HUES64 (cell line): ENCODE measurements at regions not wholly inside any gene's neighbourhood (a gene's known extent, or its start where the extent isn't known, plus 50 kb on each side); places are given as distances from the start of the nearest gene placed in this dataset.

Experiments used
- H3K27ac ChIP-seq: 2 replicates; pipeline ENCODE4 v1.7.0; 2013; ENCODE audit warnings: low read depth, low read length, inconsistent platforms
- H3K27me3 ChIP-seq: 2 replicates; pipeline ENCODE4 v1.6.1; 2013; ENCODE audit warnings: mild to moderate bottlenecking, low read length; ENCODE audit not compliant: insufficient read depth
- H3K36me3 ChIP-seq: 2 replicates; pipeline ENCODE4 v1.6.1; 2013; ENCODE audit warnings: mild to moderate bottlenecking, low read length; ENCODE audit not compliant: insufficient read depth
- H3K4me1 ChIP-seq: 2 replicates; pipeline ENCODE4 v1.6.1; 2013; ENCODE audit warnings: mild to moderate bottlenecking, low read length, moderate library complexity; ENCODE audit not compliant: insufficient read depth
- H3K4me3 ChIP-seq: 2 replicates; pipeline ENCODE4 v1.5.1; 2013; ENCODE audit warnings: mild to moderate bottlenecking, low read length, moderate library complexity
- H3K9ac ChIP-seq: 2 replicates; pipeline ENCODE4 v1.6.1; 2013; ENCODE audit warnings: mild to moderate bottlenecking, low read depth, low read length
- H3K9me3 ChIP-seq: 2 replicates; pipeline ENCODE4 v1.6.1; 2013; ENCODE audit warnings: low read depth, low read length; ENCODE audit not compliant: insufficient read depth
- WGBS: fragments of 150-250, 120-280 bp; methylation state at CpG from one replicate; pipeline ENCODE4 v1.1.7; 2013; ENCODE audit warnings: missing lambda C conversion rate; 5-methylcytosine and 5-hydroxymethylcytosine counted together

- Histone ChIP-seq H3K9me3 (peaks cover 12% of the 10 kb centered on the region), H3K36me3 (no peaks in the 10 kb centered on the region), H3K4me3 (no peak overlapping the region), H3K27ac (no peak overlapping the region), H3K9ac (no peak overlapping the region), H3K4me1 (no peaks in the 10 kb centered on the region), H3K27me3 (no peaks in the 10 kb centered on the region)
- WGBS, result 92% methylated on average over 5 of the region's 5 CpGs
Observed at GRCh38 chr13:103568314-103568713, 502.1 kb upstream of the SLC10A2 start.

DNA sequence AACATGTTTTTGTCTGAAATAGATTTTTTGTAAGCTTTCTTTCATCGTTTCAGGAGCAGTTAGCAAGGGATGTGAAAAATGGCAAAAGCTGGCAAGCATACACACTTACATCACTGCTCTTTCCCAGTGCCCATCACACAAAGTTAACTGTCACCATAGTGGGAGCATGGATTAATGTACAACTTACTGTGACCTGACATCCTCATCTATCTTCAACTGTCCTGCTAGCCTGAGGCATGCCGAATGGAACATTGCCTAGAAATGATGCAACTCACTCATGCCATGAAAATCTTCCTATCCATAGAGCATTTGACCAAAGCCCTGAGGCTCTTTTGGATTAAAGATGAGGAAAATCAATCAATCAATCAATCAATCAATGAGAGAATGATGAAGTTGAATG lies 491.7 kb upstream of the SLC10A2 start:
- H3K27me3 ChIP-seq, result no peaks in the 10 kb centered on the region
- no peaks in the 10 kb centered on the region for H3K36me3 ChIP-seq
- no peak overlapping the region for H3K9ac ChIP-seq
- no peaks in the 10 kb centered on the region for H3K9me3 ChIP-seq
- no peak overlapping the region for H3K4me3 ChIP-seq
- H3K27ac ChIP-seq, result no peak overlapping the region
- 89% methylated on average over 2 of the region's 2 CpGs for WGBS
- no peaks in the 10 kb centered on the region for H3K4me1 ChIP-seq

DNA sequence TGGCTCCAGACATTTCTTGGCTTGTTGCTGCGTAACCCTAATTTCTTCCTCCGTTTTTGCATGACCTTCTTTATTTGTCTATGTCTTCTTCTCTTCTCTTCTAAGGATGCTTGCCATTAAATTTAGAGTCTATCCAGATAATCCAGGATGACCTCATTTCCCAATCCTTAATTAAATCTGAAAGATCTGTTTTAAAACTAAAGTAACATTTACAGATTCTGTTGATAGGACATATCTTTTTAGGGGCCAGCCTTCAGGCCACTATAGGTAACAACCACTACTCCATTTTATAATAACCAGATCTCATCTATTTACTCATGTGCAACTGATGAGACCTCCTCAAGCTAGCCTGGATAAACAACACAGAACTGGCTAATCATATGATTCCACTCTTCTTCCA lies 490.5 kb upstream of the SLC10A2 start:
- H3K27ac ChIP-seq, result no peak overlapping the region
- no peaks in the 10 kb centered on the region for H3K9me3 ChIP-seq
- no peaks in the 10 kb centered on the region for H3K36me3 ChIP-seq
- H3K4me1 ChIP-seq, result no peaks in the 10 kb centered on the region
- no peak overlapping the region for H3K4me3 ChIP-seq
- no peaks in the 10 kb centered on the region for H3K27me3 ChIP-seq
- 98% methylated on average over 2 of the region's 2 CpGs for WGBS
- no peak overlapping the region for H3K9ac ChIP-seq

- no peaks in the 10 kb centered on the region for H3K27me3 ChIP-seq
- no peak overlapping the region for H3K27ac ChIP-seq
- no peaks in the 10 kb centered on the region for H3K36me3 ChIP-seq
- no peak overlapping the region for H3K9ac ChIP-seq
- no peaks in the 10 kb centered on the region for H3K4me1 ChIP-seq
- H3K9me3 ChIP-seq, result peaks cover 21% of the 10 kb centered on the region
- H3K4me3 ChIP-seq, result no peak overlapping the region
- WGBS, result 62% methylated on average over 3 of the region's 3 CpGs
Observed at GRCh38 chr13:103547914-103548313, 481.7 kb upstream of the SLC10A2 start.

DNA sequence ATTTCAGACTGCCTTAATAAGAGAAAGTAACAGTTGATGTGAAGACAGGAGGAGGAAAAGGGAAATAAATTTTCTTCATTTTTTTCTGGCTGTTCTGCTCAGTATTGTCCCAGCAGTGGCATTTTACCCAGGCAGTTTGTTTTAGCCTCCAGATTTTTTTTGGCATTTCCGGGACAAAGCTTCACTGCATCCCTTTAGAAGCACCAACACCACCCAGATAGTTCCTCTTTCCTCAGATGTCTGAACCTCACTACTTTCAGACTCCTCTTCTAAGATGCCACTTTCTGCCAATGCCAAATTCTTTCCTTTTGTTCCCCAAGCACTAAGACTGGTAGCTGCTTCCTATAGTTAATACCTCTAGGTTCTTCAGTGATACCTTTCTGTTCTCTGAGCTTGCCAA lies 480.1 kb upstream of the SLC10A2 start:
- WGBS, result 94% methylated on average over 1 of the region's 1 CpG
- peaks cover 24% of the 10 kb centered on the region for H3K9me3 ChIP-seq

GRCh38 chr13:103542648-103543047 lies 476.4 kb upstream of the SLC10A2 start:
- Histone ChIP-seq H3K4me1 (no peaks in the 10 kb centered on the region), H3K9me3 (peaks cover 24% of the 10 kb centered on the region), H3K4me3 (no peak overlapping the region), H3K36me3 (no peaks in the 10 kb centered on the region), H3K27ac (no peak overlapping the region), H3K27me3 (no peaks in the 10 kb centered on the region), H3K9ac (no peak overlapping the region)
- 25% methylated on average over 1 of the region's 1 CpG for WGBS

More for the DNA sequence above, 480.1 kb upstream of the SLC10A2 start:
- Histone ChIP-seq H3K27me3 (no peaks in the 10 kb centered on the region), H3K27ac (no peak overlapping the region), H3K4me1 (no peaks in the 10 kb centered on the region), H3K4me3 (no peak overlapping the region), H3K9ac (no peak overlapping the region), H3K36me3 (no peaks in the 10 kb centered on the region)

- Histone ChIP-seq H3K9ac (no peak overlapping the region), H3K27me3 (no peaks in the 10 kb centered on the region), H3K27ac (no peak overlapping the region), H3K4me1 (no peaks in the 10 kb centered on the region; the same call in 1 of the 2 replicates), H3K4me3 (no peak overlapping the region), H3K36me3 (no peaks in the 10 kb centered on the region), H3K9me3 (peaks cover 24% of the 10 kb centered on the region)
- no CpG with 5 or more reads among the region's 1 CpG for WGBS
Observed at GRCh38 chr13:103540382-103540765, 474.2 kb upstream of the SLC10A2 start.

DNA sequence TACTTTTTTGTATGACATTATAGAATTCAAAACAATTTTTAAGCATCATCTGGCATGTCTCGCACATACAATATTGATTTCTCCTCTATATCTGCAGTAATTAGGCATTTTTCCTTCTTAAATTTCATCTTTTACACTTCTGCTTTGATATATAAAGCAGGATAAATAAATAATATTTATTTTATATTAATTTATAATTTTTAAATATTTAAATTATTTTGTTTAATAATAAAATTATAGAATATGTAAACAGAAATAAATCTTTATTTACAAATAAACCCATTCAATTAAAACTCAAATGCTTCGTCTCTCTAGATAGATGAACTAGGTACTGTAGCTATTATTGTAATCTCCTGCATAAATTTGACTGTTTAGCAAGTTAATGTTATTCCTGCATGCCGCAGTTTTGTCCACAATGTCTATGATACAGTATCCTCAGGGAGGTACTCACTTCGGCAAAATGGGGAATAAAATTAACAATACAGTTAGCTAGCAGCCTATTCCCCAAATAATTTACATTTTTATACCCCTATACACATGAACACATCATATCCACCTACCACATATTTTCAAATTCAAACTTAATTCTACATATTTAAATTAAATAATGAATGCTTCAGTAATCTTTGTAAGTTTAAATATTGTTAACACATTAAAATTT lies 473.6 kb upstream of the SLC10A2 start:
- Histone ChIP-seq H3K9ac (no peak overlapping the region), H3K4me1 (no peaks in the 10 kb centered on the region; the same call in 1 of the 2 replicates), H3K36me3 (no peaks in the 10 kb centered on the region), H3K9me3 (peaks cover 21% of the 10 kb centered on the region), H3K27me3 (no peaks in the 10 kb centered on the region), H3K4me3 (no peak overlapping the region), H3K27ac (no peak overlapping the region)
- WGBS, result 97% methylated on average over 4 of the region's 4 CpGs

GRCh38 chr13:103539265-103539664 lies 473.0 kb upstream of the SLC10A2 start:
- no peak overlapping the region for H3K4me3 ChIP-seq
- no peak overlapping the region for H3K9ac ChIP-seq
- WGBS, result 63% methylated on average over 3 of the region's 3 CpGs
- no peaks in the 10 kb centered on the region for H3K36me3 ChIP-seq
- no peaks in the 10 kb centered on the region; the same call in 1 of the 2 replicates for H3K4me1 ChIP-seq
- no peaks in the 10 kb centered on the region for H3K27me3 ChIP-seq
- peaks cover 15% of the 10 kb centered on the region; the same call in 1 of the 2 replicates for H3K9me3 ChIP-seq
- no peak overlapping the region for H3K27ac ChIP-seq

DNA sequence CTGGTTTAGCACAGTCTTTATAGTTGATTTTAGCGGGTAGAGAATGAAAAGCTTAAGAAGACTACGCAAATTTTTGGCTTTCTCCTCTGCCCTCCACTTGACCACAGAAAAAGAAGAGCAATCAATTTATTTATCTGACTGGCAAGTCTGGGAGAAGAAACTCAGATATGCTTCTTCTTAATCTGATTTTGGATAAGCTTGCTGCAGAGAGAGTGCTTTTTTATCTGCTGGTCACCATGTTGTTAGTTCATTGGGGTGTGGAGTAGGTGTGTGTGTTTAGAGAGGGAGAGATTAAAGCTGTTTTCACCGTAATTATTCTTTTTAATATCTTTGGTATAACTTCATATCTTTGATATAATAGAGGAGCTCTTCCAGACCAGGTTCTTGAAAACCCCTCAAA lies 471.4 kb upstream of the SLC10A2 start:
- no peaks in the 10 kb centered on the region for H3K36me3 ChIP-seq
- peaks cover under 1% of the 10 kb centered on the region; the same call in 1 of the 2 replicates for H3K9me3 ChIP-seq
- no peaks in the 10 kb centered on the region; the same call in 1 of the 2 replicates for H3K4me1 ChIP-seq
- no peak overlapping the region for H3K9ac ChIP-seq
- 100% methylated on average over 2 of the region's 3 CpGs for WGBS
- no peak overlapping the region for H3K4me3 ChIP-seq
- no peaks in the 10 kb centered on the region for H3K27me3 ChIP-seq
- no peak overlapping the region for H3K27ac ChIP-seq

GRCh38 chr13:103531278-103531677 lies 465.1 kb upstream of the SLC10A2 start:
- Histone ChIP-seq H3K9ac (no peak overlapping the region), H3K27me3 (no peaks in the 10 kb centered on the region), H3K4me1 (no peaks in the 10 kb centered on the region), H3K9me3 (no peaks in the 10 kb centered on the region), H3K36me3 (no peaks in the 10 kb centered on the region), H3K4me3 (no peak overlapping the region), H3K27ac (no peak overlapping the region)
- 96% methylated on average over 1 of the region's 1 CpG for WGBS

- Histone ChIP-seq H3K27ac (no peak overlapping the region), H3K4me3 (no peak overlapping the region), H3K4me1 (no peaks in the 10 kb centered on the region), H3K9ac (no peak overlapping the region), H3K36me3 (no peaks in the 10 kb centered on the region), H3K9me3 (no peaks in the 10 kb centered on the region), H3K27me3 (no peaks in the 10 kb centered on the region)
- WGBS, result 100% methylated on average over 1 of the region's 2 CpGs
Observed at GRCh38 chr13:103528437-103528836, 462.2 kb upstream of the SLC10A2 start.
